Forelimb muscle (tissue), 1 donor: ENCODE measurements at regions not wholly inside any gene's neighbourhood (a gene's known extent, or its start where the extent isn't known, plus 50 kb on each side); places are given as distances from the start of the nearest gene placed in this dataset.

Experiments
- DNase-seq: peaks from one replicate; pipeline ENCODE4 v3.0.0-alpha.2; 2013; ENCODE audit warnings: low read depth

GRCh38 chr11:42482822-42483221 is 829.0 kb upstream of the API5 start:
- DNase-seq, result no peak

- peak; percentile 40 for DNase-seq
These were observed 821.3 kb upstream of the API5 start for GRCh38 chr11:42490506-42490905.

- no peak for DNase-seq
These were observed 817.3 kb upstream of the API5 start for GRCh38 chr11:42494459-42494858.

- no peak for DNase-seq
These were observed 812.8 kb upstream of the API5 start for GRCh38 chr11:42498971-42499370.

- no peak for DNase-seq
These were observed 809.6 kb upstream of the API5 start for GRCh38 chr11:42502151-42502550.

- DNase-seq, result no peak
These were observed 789.8 kb upstream of the API5 start for GRCh38 chr11:42521994-42522393.

GRCh38 chr11:42524534-42525227 is 787.1 kb upstream of the API5 start:
- DNase-seq, result peak; percentile 62

GRCh38 chr11:42526426-42526825 is 785.4 kb upstream of the API5 start:
- DNase-seq, result no peak

- DNase-seq, result no peak
These were observed 783.3 kb upstream of the API5 start for GRCh38 chr11:42528471-42528870.

- no peak for DNase-seq
These were observed 782.9 kb upstream of the API5 start for GRCh38 chr11:42528911-42529310.

GRCh38 chr11:42536611-42537360 is 775.0 kb upstream of the API5 start:
- DNase-seq, result no peak

GRCh38 chr11:42542336-42542735 is 769.5 kb upstream of the API5 start:
- DNase-seq, result no peak

GRCh38 chr11:42543844-42544419 is 767.9 kb upstream of the API5 start:
- no peak for DNase-seq

- no peak for DNase-seq
These were observed 767.1 kb upstream of the API5 start for GRCh38 chr11:42544726-42545125.

- no peak for DNase-seq
These were observed 765.8 kb upstream of the API5 start for GRCh38 chr11:42545954-42546353.

- DNase-seq, result no peak
These were observed 759.0 kb upstream of the API5 start for GRCh38 chr11:42552786-42553185.

- DNase-seq, result no peak
These were observed 756.6 kb upstream of the API5 start for GRCh38 chr11:42555190-42555589.

GRCh38 chr11:42571131-42571877 is 740.5 kb upstream of the API5 start:
- no peak for DNase-seq

GRCh38 chr11:42571878-42572610 is 739.8 kb upstream of the API5 start:
- no peak for DNase-seq

- DNase-seq, result no peak
These were observed 735.5 kb upstream of the API5 start for GRCh38 chr11:42576318-42576717.

- no peak for DNase-seq
These were observed 722.5 kb upstream of the API5 start for GRCh38 chr11:42589286-42589685.

- DNase-seq, result no peak
These were observed 720.0 kb upstream of the API5 start for GRCh38 chr11:42591841-42592240.
